Ovary (tissue), 7 donors: ENCODE measurements at regions not wholly inside any gene's neighbourhood (a gene's known extent, or its start where the extent isn't known, plus 50 kb on each side); places are given as distances from the start of the nearest gene placed in this dataset.
"Not testable (repeated sequence)": the region's sequence is repeated elsewhere in the genome, so short reads cannot be mapped to it uniquely, and the experiment has no call there.

ENCODE experiments used
- DNase-seq, 5 donors: peaks; one replicate each; pipeline ENCODE4 v3.0.0-alpha.2; 2019 to 2020
- H3K27ac ChIP-seq, 2 donors: fragments of 200-600 bp; one replicate each; pipeline versions ENCODE4 v1.5.1 to v1.8.0; 2019 to 2022
- H3K27me3 ChIP-seq: fragments of 200-600 bp; one replicate; pipeline ENCODE4 v1.8.0; 2022
- H3K36me3 ChIP-seq: fragments of 200-600 bp; sonication (generic); one replicate; pipeline ENCODE4 v1.5.1; 2019
- H3K4me1 ChIP-seq: one replicate; pipeline ENCODE4 v1.8.1; 2013; ENCODE audit warnings: mild to moderate bottlenecking, moderate library complexity; ENCODE audit not compliant: insufficient read depth
- H3K4me3 ChIP-seq: fragments of 200-600 bp; sonication (generic); one replicate; pipeline ENCODE4 v1.5.1; 2017
- H3K9me3 ChIP-seq, 2 donors: fragments of 200-600 bp in 1 of 2; sonication (generic) in 1 of 2; one replicate each; pipeline versions ENCODE4 v1.5.1 to v1.8.1; 2013 to 2019; ENCODE audit warnings: mild to moderate bottlenecking in 1 of 2, moderate library complexity in 1 of 2
- WGBS, 3 donors: extraction: QIAGEN DNeasy Blood & Tissue Kit in 1 of 3; methylation state at CpG; one replicate each; pipeline versions ENCODE4 v1.1.5 to v1.1.7; 2013 to 2017; 5-methylcytosine and 5-hydroxymethylcytosine counted together
- intact Hi-C, 4 donors: fragments of 100-400 bp; cut with DNase I; formaldehyde crosslinking; loops; one replicate each; pipeline versions ENCODE4 v1.11.0 to v1.15.1; 2022 to 2023
- donor health status: DM: no; HTN: no; CAD: no; lungs with moderate emphysema.
- donor health status: DM: no; HTN: no; CAD: no.
- donor health status: Bipolar disorder and iron deficiency.
- donor health status: DM: no; HTN: no; CAD: no.
- donor health status: DM: yes; HTN: yes; CAD: no.

DNA sequence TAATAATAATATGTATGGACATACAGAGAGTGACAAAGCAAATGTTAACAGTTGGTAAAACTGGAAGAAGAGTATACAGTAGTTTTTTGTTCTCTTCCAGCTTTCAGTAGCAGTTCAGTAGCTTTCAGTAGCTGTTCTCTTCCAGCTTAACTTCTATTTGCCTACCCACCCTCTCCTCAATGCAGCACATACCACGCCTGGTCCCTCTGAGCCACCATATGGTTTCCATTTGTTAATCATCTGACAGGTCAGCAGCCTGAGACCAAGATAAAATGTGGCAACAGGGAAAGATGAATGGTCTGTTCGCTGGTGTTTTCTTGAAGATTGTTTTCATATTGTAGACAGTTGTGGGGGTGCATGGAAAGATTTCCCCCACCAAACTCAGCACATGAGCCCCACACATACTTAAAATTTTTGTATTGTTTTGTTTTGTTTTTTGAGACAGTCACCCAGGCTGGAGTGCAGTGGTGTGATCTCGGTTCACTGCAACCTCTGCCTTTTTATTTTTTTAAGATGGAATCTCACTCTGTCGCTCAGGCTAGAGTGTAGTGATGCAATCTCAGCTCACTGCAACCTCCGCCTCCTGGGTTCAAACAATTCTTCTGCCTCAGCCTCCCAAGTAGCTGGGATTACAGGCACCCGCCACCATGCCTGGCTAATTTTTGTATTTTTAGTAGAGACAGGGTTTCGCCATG, 56.8 kb downstream of the ATP6V0E2 start:
- intact Hi-C loops, H3K4me1 ChIP-seq, H3K4me3 ChIP-seq, H3K36me3 ChIP-seq, H3K27ac ChIP-seq, H3K27me3 ChIP-seq, H3K9me3 ChIP-seq, DNase-seq: not testable (repeated sequence)
- 22 to 30% (median 30%) methylated on average over 6 to 7 of the region's 7 CpGs for WGBS, 3 donors

GRCh38 chr7:149933776-149934175, 60.0 kb downstream of the ATP6V0E2 start:
- H3K27me3 ChIP-seq, H3K9me3 ChIP-seq, H3K36me3 ChIP-seq, intact Hi-C loops, H3K4me3 ChIP-seq, H3K27ac ChIP-seq, DNase-seq, H3K4me1 ChIP-seq: not testable (repeated sequence)
- WGBS, 3 donors = 86 to 91% (median 87%) methylated on average over 4 to 5 of the region's 5 CpGs

- H3K27ac ChIP-seq, H3K9me3 ChIP-seq, H3K27me3 ChIP-seq, H3K4me3 ChIP-seq, H3K4me1 ChIP-seq, DNase-seq, H3K36me3 ChIP-seq, intact Hi-C loops: not testable (repeated sequence)
- WGBS, 3 donors = no CpG with 5 or more reads among the region's 4 CpGs
Measured at GRCh38 chr7:149947346-149947745, 73.6 kb downstream of the ATP6V0E2 start.

GRCh38 chr7:149948444-149948843, 74.7 kb downstream of the ATP6V0E2 start:
- H3K4me1 ChIP-seq, H3K36me3 ChIP-seq, H3K27me3 ChIP-seq, DNase-seq, H3K9me3 ChIP-seq, H3K4me3 ChIP-seq, intact Hi-C loops, H3K27ac ChIP-seq: not testable (repeated sequence)
- 74 to 83% (median 81%) methylated on average over 6 to 10 of the region's 13 CpGs for WGBS, 3 donors

- H3K36me3 ChIP-seq, H3K4me1 ChIP-seq, H3K4me3 ChIP-seq, H3K9me3 ChIP-seq, DNase-seq, intact Hi-C loops, H3K27me3 ChIP-seq, H3K27ac ChIP-seq: not testable (repeated sequence)
- WGBS, 3 donors = 54 to 57% (median 56%) methylated on average over 9 to 11 of the region's 13 CpGs
Measured at GRCh38 chr7:149949863-149950577, 76.3 kb downstream of the ATP6V0E2 start.

DNA sequence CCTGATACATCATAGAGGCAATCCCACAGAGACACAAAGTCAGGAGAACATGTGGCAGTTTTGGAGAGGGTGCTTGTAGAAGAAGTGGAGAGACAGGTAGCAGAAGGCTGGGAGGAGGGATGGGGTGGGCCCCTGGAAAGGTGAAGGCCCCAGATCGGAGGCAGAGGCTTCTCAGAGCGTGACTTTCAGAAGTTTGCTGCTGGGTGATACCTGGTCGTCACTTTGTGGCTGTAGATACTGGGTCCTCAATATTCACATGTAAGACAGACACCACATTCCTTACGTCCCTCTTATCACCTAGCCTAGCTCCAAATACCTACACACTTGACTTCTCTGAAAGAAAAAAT, 76.8 kb downstream of the ATP6V0E2 start:
- H3K4me3 ChIP-seq, H3K27ac ChIP-seq, H3K36me3 ChIP-seq, intact Hi-C loops, DNase-seq, H3K27me3 ChIP-seq, H3K4me1 ChIP-seq, H3K9me3 ChIP-seq: not testable (repeated sequence)
- no CpG with 5 or more reads among the region's 4 CpGs for WGBS, 3 donors

GRCh38 chr7:149951579-149951978, 77.8 kb downstream of the ATP6V0E2 start:
- H3K4me3 ChIP-seq, intact Hi-C loops, H3K4me1 ChIP-seq, H3K27me3 ChIP-seq, H3K9me3 ChIP-seq, H3K27ac ChIP-seq, DNase-seq, H3K36me3 ChIP-seq: not testable (repeated sequence)
- WGBS, 3 donors = 96 to 100% (median 100%) methylated on average over 2 of the region's 2 CpGs

GRCh38 chr7:149958880-149959279, 85.1 kb downstream of the ATP6V0E2 start:
- H3K4me1 ChIP-seq, intact Hi-C loops, H3K36me3 ChIP-seq, H3K27ac ChIP-seq, H3K9me3 ChIP-seq, H3K4me3 ChIP-seq, DNase-seq, H3K27me3 ChIP-seq: not testable (repeated sequence)
- 47 to 59% (median 49%) methylated on average over 2 of the region's 2 CpGs for WGBS, 3 donors

- H3K4me3 ChIP-seq, DNase-seq, H3K36me3 ChIP-seq, H3K4me1 ChIP-seq, H3K27ac ChIP-seq, H3K27me3 ChIP-seq, H3K9me3 ChIP-seq, intact Hi-C loops: not testable (repeated sequence)
Measured at GRCh38 chr7:149960863-149961262, 87.1 kb downstream of the ATP6V0E2 start.

GRCh38 chr7:149961878-149962277, 88.1 kb downstream of the ATP6V0E2 start:
- WGBS, 3 donors = 75 to 93% (median 86%) methylated on average over 2 of the region's 2 CpGs
- H3K27me3 ChIP-seq, H3K4me3 ChIP-seq, H3K9me3 ChIP-seq, intact Hi-C loops, H3K27ac ChIP-seq, DNase-seq, H3K4me1 ChIP-seq, H3K36me3 ChIP-seq: not testable (repeated sequence)

- H3K27me3 ChIP-seq, H3K9me3 ChIP-seq, H3K27ac ChIP-seq, H3K36me3 ChIP-seq, DNase-seq, intact Hi-C loops, H3K4me1 ChIP-seq, H3K4me3 ChIP-seq: not testable (repeated sequence)
- WGBS, 3 donors = 41 to 55% (median 44%) methylated on average over 7 to 8 of the region's 8 CpGs
Measured at GRCh38 chr7:149962685-149963319, 89.0 kb downstream of the ATP6V0E2 start.

DNA sequence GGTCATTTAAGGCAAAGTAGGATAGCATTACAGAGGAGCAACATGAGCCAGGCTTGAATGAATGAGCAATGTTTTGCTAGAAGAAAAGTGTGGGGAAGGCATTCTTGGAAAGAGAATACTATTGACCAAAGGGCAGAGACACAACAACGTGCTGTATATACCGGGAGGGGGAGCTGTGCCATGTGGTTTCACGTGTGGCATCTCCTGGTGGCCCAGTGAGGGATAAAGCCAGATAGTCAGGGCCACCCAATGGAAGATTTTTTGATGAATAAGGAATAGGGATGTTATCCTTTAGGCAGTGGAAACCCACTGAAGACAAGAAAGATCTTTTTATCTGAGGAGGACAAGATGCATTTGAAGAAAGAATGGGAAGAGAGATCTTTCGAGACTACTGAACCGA, 90.2 kb downstream of the ATP6V0E2 start:
- WGBS, 3 donors = 71 to 84% (median 75%) methylated on average over 4 to 5 of the region's 5 CpGs
- DNase-seq, intact Hi-C loops: not testable (repeated sequence)

More for the DNA sequence above, 90.2 kb downstream of the ATP6V0E2 start:
- H3K27ac ChIP-seq, H3K4me3 ChIP-seq, H3K27me3 ChIP-seq, H3K4me1 ChIP-seq, H3K9me3 ChIP-seq, H3K36me3 ChIP-seq: not testable (repeated sequence)
